Stimulated activated CD4-positive, alpha-beta T cell treated with anti-CD3 and anti-CD28 coated beads, Interleukin-1b, Interleukin-23, amount 100 ng/mL, for 48 hours (primary cell): ENCODE measurements at regions not wholly inside any gene's neighbourhood (a gene's known extent, or its start where the extent isn't known, plus 50 kb on each side); places are given as distances from the start of the nearest gene placed in this dataset.
"Not testable (repeated sequence)": the region's sequence is repeated elsewhere in the genome, so short reads cannot be mapped to it uniquely, and the experiment has no call there.

Source experiments
- DNase-seq: peaks from one replicate; pipeline ENCODE4 v3.0.0-alpha.2; 2020

DNA sequence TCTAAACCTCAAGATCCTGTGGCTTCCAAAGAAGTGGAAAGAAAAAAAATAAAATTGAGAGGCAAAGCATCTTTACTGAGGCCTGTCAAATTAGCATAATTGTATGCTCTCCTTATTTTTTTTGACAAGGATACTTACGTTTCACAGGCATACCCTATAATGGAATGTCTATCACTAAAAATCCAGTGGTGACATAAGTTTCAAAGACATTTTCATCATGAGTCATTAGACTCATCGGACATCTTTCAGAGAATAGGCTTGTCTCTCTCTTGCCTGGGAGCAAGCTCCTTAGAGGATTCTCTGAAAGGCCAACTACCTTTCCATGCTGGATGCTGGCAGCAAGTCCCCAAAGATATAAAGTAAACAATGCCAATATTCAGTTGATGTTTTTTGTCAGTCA lies 380.7 kb upstream of the STEAP1 start:
- no peak for DNase-seq

DNA sequence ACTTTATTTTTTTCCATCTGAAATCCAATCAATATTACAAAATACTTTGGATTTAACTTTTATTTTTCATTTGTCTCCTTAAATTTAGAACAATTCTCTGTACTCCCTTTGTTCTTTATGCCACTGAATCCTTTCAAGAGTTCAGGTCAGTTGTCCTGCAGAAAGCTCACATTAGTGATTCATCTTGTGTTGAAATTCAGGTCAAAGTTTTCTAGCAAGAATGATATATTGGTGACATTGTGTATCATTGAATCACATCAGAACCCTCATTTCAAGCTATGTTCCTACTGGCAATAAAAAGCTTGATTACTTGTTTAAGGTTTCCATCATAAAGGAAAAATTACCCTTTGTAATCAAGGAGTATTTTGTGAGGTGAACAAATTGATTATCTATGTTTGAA lies 378.8 kb upstream of the STEAP1 start:
- DNase-seq, result no peak

- DNase-seq, result no peak
Observed at GRCh38 chr7:89776980-89777379, 377.3 kb upstream of the STEAP1 start.

GRCh38 chr7:89777499-89777898 lies 376.8 kb upstream of the STEAP1 start:
- no peak for DNase-seq

DNA sequence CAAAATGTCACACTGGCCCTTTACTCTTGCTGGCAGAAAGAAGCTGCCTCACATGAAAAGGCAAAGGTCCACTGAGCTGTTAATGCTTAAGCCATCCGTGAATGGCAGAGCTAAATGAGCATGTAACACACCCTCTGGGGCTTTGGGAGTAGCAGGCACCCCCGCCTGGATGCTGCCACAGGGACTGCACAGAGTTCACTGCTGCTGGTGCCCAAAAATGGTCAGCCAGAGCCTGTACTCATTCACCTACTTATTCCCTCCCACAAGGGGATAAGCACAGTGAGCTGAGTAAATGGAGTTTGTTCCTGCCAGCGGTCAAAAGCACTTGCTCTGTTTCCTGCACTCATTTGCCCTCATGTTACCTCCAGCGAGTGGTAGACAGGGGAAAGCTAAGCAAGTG lies 374.0 kb upstream of the STEAP1 start:
- DNase-seq, result no peak

DNA sequence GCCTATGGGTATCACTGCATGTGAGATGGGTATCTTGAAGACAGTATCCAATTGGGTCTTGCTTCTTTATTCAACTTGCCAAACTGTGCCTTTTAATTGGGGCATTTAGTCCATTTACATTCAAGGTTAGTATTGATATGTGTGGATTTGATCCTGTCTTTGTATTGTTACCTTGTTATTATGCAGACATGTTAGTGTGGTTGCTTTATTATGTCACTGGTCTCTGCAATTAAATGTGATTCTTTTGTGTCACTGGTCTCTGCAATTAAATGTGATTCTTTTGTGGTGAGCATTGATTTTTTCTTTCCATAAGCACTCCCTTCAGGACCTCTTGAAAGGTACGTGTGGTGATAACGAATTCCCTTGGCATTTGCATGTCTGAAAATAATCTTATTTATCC lies 357.8 kb upstream of the STEAP1 start:
- DNase-seq, result no peak

- no peak for DNase-seq
Observed at GRCh38 chr7:89797965-89798598, 356.2 kb upstream of the STEAP1 start.

DNA sequence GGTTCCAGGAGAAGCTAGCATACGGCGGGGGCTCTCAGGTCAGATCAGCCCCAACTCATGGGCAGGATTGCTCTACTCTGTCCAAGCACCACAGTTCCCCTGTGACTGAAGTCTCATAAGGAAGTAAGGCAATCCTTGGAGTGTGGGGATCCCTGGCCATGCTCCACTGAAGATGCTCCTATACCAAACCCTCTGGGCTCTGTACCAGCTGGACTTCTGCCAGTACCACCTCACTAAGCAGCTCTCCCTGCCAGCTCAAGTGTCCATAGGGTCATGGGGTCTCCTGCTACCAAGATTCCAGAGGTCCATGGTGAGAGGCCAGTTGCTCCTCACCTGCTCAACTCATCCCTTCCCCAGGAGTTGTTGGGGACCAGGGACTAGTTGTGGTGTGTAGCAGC lies 355.7 kb upstream of the STEAP1 start:
- DNase-seq, result no peak

DNA sequence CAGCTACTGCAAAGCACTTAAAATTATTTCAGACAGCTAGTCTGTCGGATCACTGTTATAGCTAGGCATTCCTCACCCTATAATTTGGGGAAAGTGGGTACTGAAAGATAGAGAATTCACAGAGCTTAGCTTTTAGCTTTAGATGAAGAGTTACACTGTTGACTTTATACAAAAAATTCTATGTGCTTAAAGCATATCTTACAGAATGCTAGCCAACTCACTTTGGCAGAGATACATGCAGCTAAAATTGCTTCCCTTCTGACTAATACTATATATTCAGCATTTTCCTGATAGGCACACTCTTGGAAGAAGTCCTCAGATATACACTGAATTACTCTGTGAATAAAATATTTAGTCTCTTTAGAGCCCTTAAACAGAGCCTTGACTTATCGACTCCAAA lies 353.5 kb upstream of the STEAP1 start:
- no peak for DNase-seq

DNA sequence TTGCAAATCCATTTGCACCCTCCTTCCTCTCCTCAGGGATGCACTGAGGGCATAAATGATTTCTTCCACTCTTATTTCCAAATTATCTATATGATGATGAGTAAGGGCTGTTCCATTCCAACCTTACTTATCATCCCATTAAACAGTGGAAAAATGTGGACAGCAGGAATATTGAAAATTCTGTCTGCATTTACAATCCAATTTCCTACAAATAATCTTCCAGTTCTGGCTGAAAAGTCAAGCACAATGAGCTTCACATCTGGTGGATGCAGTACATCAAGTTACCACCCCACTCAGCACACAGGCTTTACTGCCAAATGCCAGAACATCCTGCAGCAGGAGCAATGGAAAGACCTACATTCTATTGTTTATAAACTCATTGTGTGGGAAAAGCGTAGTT lies 345.0 kb upstream of the STEAP1 start:
- DNase-seq, result no peak

- no peak for DNase-seq
Observed at GRCh38 chr7:89813081-89813480, 341.2 kb upstream of the STEAP1 start.

GRCh38 chr7:89826121-89826520 lies 328.1 kb upstream of the STEAP1 start:
- DNase-seq, result no peak

- DNase-seq, result no peak
Observed at GRCh38 chr7:89826557-89826956, 327.7 kb upstream of the STEAP1 start.

GRCh38 chr7:89837515-89837914 lies 316.8 kb upstream of the STEAP1 start:
- no peak for DNase-seq

DNA sequence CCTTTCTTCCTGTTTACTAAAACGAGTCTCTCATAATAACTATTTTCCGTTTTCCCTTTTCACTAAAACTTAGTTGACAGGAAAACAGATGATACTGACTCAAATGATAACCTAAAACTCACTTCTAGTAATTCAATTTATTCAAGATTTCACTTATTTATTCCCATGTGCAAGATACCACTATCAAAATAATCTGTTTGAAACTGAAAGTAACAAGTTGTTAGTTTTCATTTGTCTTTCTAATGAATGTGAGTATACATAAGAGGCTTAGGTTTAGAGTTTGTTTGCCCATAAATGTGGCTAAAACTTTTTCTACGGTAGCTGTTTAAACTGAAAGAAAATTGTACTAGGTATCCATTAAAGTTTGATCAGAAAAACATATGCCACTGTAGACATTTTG lies 314.9 kb upstream of the STEAP1 start:
- no peak for DNase-seq

GRCh38 chr7:89845952-89846351 lies 308.3 kb upstream of the STEAP1 start:
- no peak for DNase-seq

GRCh38 chr7:89849052-89849451 lies 305.2 kb upstream of the STEAP1 start:
- DNase-seq, result no peak

DNA sequence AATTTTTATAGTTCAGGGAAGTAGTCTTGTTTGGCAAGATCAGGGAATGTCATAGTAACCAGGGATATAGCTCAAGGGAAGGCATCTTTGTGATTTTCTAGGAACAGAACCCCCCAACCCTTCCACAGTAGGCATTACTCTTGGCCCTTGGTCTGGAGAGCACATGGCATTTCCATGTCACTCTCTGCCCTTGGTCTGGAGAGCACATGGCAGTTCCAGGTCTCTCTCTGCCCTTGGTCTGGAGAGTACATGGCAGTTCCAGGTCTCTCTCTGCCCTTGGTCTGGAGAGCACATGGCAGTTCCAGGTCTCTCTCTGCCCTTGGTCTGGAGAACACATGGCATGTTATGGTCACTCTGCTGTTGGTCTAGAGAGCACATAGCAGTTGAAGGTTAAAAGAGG lies 297.2 kb upstream of the STEAP1 start:
- DNase-seq, result not testable (repeated sequence)

DNA sequence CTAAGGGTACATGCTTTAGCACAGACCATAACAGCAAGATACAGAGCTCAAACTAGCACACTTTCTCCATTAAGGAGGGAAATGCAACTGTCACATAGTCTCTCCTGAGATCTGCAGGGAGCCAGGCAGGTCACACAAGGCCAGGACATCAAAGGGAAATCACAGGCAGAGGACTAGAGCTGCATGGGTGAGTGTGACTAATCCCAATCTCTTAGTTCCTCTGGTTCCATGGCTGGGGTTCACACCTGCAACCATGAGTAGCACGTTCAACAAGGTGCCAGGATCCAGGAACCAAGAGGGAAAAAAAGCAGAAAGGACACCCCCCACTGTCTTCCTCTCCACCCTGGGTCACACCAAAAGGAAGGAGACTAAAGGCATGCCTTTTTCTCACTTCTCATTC lies 296.5 kb upstream of the STEAP1 start:
- no peak for DNase-seq

DNA sequence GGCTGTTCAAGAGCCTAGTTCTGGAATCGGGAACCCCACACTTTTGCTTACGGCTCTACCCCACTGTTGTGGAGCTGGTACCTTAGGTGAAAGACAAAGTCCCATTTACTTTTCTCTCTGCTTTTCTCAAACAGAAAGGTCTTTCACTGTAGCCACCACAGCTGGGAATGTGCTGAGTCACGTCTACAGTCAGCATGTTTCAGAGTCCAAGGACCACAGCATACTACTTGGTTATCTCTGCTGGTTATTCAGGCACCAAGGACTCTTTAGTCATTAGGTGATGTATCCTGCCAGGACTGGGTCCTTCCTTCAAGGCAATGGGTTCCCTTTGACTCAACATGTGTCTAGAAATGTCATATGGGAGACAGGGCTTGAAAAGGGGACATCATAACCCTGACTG lies 266.8 kb upstream of the STEAP1 start:
- DNase-seq, result no peak

- DNase-seq, result no peak
Observed at GRCh38 chr7:89908736-89909135, 245.5 kb upstream of the STEAP1 start.

- DNase-seq, result no peak
Observed at GRCh38 chr7:89914711-89915110, 239.6 kb upstream of the STEAP1 start.

GRCh38 chr7:89926194-89926593 lies 228.1 kb upstream of the STEAP1 start:
- DNase-seq, result no peak

DNA sequence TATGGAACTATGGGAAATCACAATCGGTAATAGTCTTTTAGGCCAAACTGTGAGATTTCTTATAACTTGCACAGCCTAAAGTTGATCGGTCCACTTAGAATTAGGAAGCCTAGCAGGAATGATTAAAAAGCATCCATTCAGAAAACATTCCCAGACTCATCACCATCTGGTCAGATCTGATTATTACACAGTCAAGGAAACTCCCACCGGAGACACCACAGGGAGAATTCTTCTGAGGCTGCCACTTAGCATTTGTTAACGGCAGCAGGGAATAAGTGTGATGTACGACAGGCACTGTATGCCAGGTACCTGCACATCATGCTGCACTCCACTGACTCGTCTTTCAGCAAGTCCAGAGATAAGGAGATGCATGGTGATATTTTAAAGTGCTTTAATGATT lies 227.6 kb upstream of the STEAP1 start:
- DNase-seq, result no peak

GRCh38 chr7:89927762-89928161 lies 226.5 kb upstream of the STEAP1 start:
- DNase-seq, result no peak

DNA sequence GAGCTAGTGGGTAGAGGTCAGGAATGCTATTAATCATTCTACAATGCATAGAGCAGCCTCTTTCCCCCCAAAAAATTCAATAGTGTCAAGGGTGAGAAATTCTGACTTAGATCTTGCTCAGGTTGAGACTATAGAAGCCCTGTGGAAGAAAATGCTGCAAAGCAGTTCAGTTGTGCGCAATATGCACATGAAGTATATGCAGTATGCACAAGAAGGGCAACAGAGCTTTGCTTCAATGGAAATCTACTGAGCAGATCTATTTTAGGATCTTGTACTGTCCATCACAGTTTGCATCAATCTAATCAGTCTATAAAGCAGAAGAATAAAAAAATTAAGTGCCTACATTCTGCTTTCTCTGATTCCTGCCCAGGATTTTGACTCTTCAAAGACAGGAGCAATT lies 225.8 kb upstream of the STEAP1 start:
- DNase-seq, result no peak
